GM12878 (cell line): ENCODE measurements at regions not wholly inside any gene's neighbourhood (a gene's known extent, or its start where the extent isn't known, plus 50 kb on each side); places are given as distances from the start of the nearest gene placed in this dataset.

ENCODE experiments used
- ATAC-seq: fragments of 200-7000 bp; cut with Tn5 transposase; 3 replicates; pipeline ENCODE4 v1.9.1; 2020; ENCODE audit warnings: mild to moderate bottlenecking, moderate library complexity
- BruUV-seq: library from RNA; stranded (reverse); fragments of 400-500 nt; replicated peaks from 2 replicates; lab custom pipeline; 2021; lab: Mats Ljungman, UMichigan
- CTCF ChIA-PET: fragments of 300-600 bp; sonication (Branson Sonifier 250); formaldehyde crosslinking; extraction: SDS; loops from one replicate; lab custom pipeline; 2021; ENCODE audit warnings: inconsistent platforms; lab: Yijun Ruan, JAX
- POLR2A ChIA-PET: fragments of 350-600 bp; formaldehyde crosslinking; extraction: SDS; loops from one replicate; lab custom pipeline; 2021; ENCODE audit warnings: inconsistent platforms; lab: Charles Lee
- RAD21 ChIA-PET: fragments of 300-600 bp; sonication (Branson Sonifier 250); formaldehyde crosslinking; loops from one replicate; lab custom pipeline; 2023; ENCODE audit warnings: antibody characterized with exemption; ENCODE audit not compliant: unreplicated experiment; lab: Charles Lee
- SMC1A ChIA-PET: fragments of 300-600 bp; sonication (Branson Sonifier 250); formaldehyde crosslinking; loops from one replicate; lab custom pipeline; 2023; ENCODE audit not compliant: unreplicated experiment, uncharacterized antibody; lab: Charles Lee
- DNase-seq: peaks from one replicate; pipeline ENCODE4 v3.0.0-alpha.2; 2011; ENCODE audit warnings: low read depth, low spot score
- FAIRE-seq: peaks from 3 replicates; lab custom pipeline; 2011; peaks lifted over from hg19 to GRCh38; lab: Jason Lieb, UNC
- H2AFZ ChIP-seq: 2 replicates; pipeline ENCODE4 v1.6.0; 2011; ENCODE audit warnings: low read depth, low read length, control low read depth; ENCODE audit not compliant: control insufficient read depth
- H3K27ac ChIP-seq: 2 replicates; pipeline ENCODE4 v1.5.1; 2011; ENCODE audit warnings: control low read depth; ENCODE audit not compliant: control insufficient read depth, insufficient read depth
- H3K27me3 ChIP-seq, 2 experiments: replicated peaks in 1 of 2; 2 replicates each; pipeline versions ENCODE4 v1.6.0 to v1.6.1; 2011; ENCODE audit warnings: low read length in 1 of 2; ENCODE audit not compliant: control insufficient read depth in 2 of 2, insufficient read depth in 2 of 2
- H3K36me3 ChIP-seq, 2 experiments: 2 replicates each; pipeline ENCODE4 v1.5.1; 2011; ENCODE audit warnings: low read length in 1 of 2; ENCODE audit not compliant: control insufficient read depth in 2 of 2, insufficient read depth in 2 of 2
- H3K4me1 ChIP-seq: 2 replicates; pipeline ENCODE4 v1.6.1; 2011; ENCODE audit warnings: mild to moderate bottlenecking, low read length, moderate library complexity, mixed read lengths; ENCODE audit not compliant: control insufficient read depth, insufficient read depth
- H3K4me2 ChIP-seq: 2 replicates; pipeline ENCODE4 v1.6.0; 2011; ENCODE audit warnings: control low read depth; ENCODE audit not compliant: control insufficient read depth, insufficient read depth
- H3K4me3 ChIP-seq: fragments of 200-600 bp; sonication (generic); 2 replicates; pipeline ENCODE4 v1.5.1; 2016
- H3K79me2 ChIP-seq: 2 replicates; pipeline ENCODE4 v1.6.0; 2011; ENCODE audit warnings: low read length; ENCODE audit not compliant: control insufficient read depth, insufficient read depth
- H3K9ac ChIP-seq: 2 replicates; pipeline ENCODE4 v1.8.0; 2011; ENCODE audit warnings: low read length, control low read depth, mixed read lengths; ENCODE audit not compliant: control insufficient read depth, insufficient read depth
- H3K9me3 ChIP-seq: replicated peaks from 3 replicates; pipeline ENCODE4 v1.5.1; 2011; ENCODE audit warnings: mild to moderate bottlenecking, low read length; ENCODE audit not compliant: control insufficient read depth, insufficient read depth
- H4K20me1 ChIP-seq: 2 replicates; pipeline ENCODE4 v1.6.0; 2011; ENCODE audit not compliant: control insufficient read depth, insufficient read depth
- BACH1 ChIP-seq: fragments of 450-650 bp; IDR thresholded peaks from 2 replicates; pipeline ENCODE4 v1.6.1; 2017; ENCODE audit warnings: mild to moderate bottlenecking, borderline replicate concordance
- BMI1 ChIP-seq: fragments of 450-650 bp; IDR thresholded peaks from 2 replicates; pipeline ENCODE4 v1.6.1; 2016; ENCODE audit warnings: mild to moderate bottlenecking, moderate library complexity, borderline replicate concordance
- CBFB ChIP-seq: IDR thresholded peaks from 2 replicates; pipeline ENCODE4 v1.6.1; 2016; ENCODE audit warnings: antibody characterized with exemption, low read depth
- HDAC6 ChIP-seq: fragments of 200-600 bp; sonication (generic); IDR thresholded peaks from one replicate; pipeline ENCODE4 v1.8.0; 2017; ENCODE audit warnings: antibody characterized with exemption; ENCODE audit not compliant: unreplicated experiment
- KLF5 ChIP-seq: fragments of 450-650 bp; IDR thresholded peaks from 2 replicates; pipeline ENCODE4 v1.6.1; 2014; ENCODE audit warnings: mild to moderate bottlenecking; ENCODE audit not compliant: partially characterized antibody
- MLLT1 ChIP-seq: fragments of 450-650 bp; IDR thresholded peaks from 2 replicates; pipeline ENCODE4 v1.6.1; 2016; ENCODE audit warnings: mild to moderate bottlenecking
- MXI1 ChIP-seq: fragments of 150-350 bp; IDR thresholded peaks from 2 replicates; pipeline ENCODE4 v1.6.1; 2011; ENCODE audit warnings: low read depth, mild to moderate bottlenecking, inconsistent platforms, low read length, improper control_type of control experiment
- POLR2AphosphoS5 ChIP-seq: IDR thresholded peaks from 2 replicates; pipeline ENCODE4 v1.6.1; 2011; ENCODE audit warnings: mild to moderate bottlenecking, low read length, inconsistent platforms
- RAD51 ChIP-seq: fragments of 450-650 bp; IDR thresholded peaks from 2 replicates; pipeline ENCODE4 v1.6.1; 2016; ENCODE audit warnings: moderate library complexity, mild to moderate bottlenecking, inconsistent platforms
- RELA ChIP-seq: fragments of 450-650 bp; IDR thresholded peaks from 2 replicates; pipeline ENCODE4 v1.8.0; 2014; ENCODE audit warnings: borderline replicate concordance; ENCODE audit not compliant: partially characterized antibody
- SMAD5 ChIP-seq: IDR thresholded peaks from 2 replicates; pipeline ENCODE4 v1.6.1; 2016; ENCODE audit warnings: antibody characterized with exemption, low read depth
- SREBF2 ChIP-seq: IDR thresholded peaks from 2 replicates; pipeline ENCODE4 v1.6.1; 2012; ENCODE audit warnings: mild to moderate bottlenecking, low read length
- TARDBP ChIP-seq: IDR thresholded peaks from 2 replicates; pipeline ENCODE4 v1.6.1; 2016; ENCODE audit warnings: borderline replicate concordance
- ZNF207 ChIP-seq: fragments of 450-650 bp; IDR thresholded peaks from 2 replicates; pipeline ENCODE4 v1.6.1; 2014; ENCODE audit warnings: antibody characterized with exemption, mild to moderate bottlenecking, borderline replicate concordance
- WGBS: methylation state at CpG from one replicate; pipeline ENCODE4 v1.1.6; 2016; ENCODE audit warnings: low lambda C conversion rate; ENCODE audit not compliant: insufficient replicate concordance, insufficient coverage; ENCODE audit errors: missing lambda C conversion rate; 5-methylcytosine and 5-hydroxymethylcytosine counted together
- in situ Hi-C: fragments of 300-500 bp; cut with MboI; formaldehyde crosslinking; loops from 9 replicates; pipeline ENCODE4 v1.14.3; 2018; ENCODE audit warnings: mixed read lengths
- intact Hi-C: fragments of 100-400 bp; cut with micrococcal nuclease; formaldehyde crosslinking; loops from one replicate; pipeline ENCODE4 v1.14.2; 2022; ENCODE audit not compliant: unreplicated experiment

DNA sequence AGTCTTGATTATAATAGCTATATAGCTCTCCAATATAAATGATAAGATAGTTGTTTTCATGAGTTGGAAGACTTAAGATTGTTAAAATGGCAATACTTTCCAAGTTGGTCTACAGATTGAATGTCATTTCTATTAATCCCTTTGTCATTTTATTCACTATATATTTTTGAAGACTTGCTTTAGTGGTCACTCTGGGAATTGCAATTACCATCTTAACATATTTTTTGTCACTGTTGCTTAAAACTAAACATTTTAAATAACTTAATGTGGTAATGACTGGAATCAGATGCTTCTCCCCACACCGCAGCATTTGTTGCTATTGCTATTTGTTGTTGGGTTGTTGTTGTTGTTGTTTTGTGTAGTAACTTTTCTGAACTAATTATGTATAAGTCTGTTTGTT, 1592.9 kb downstream of the MRPL39 start:
- ChIA-PET SMC1A (no interaction called here), RAD21 (no interaction called here), POLR2A (no interaction called here), CTCF (interaction anchor here (0.6 kb wide), 1 partner anchor 163 kb away, joined by 3 read pairs; no protein-coding TSS in a partner anchor)
- no peak for FAIRE-seq
- Histone ChIP-seq H2AFZ (no peak overlapping the region), H3K27ac (no peak overlapping the region), H3K4me3 (no peak overlapping the region), H3K27me3 (no peaks in the 10 kb centered on the region), H3K9ac (no peak overlapping the region), H3K9me3 (no peaks in the 10 kb centered on the region)
- no peak for ATAC-seq
- no TSS peak for BruUV-seq
- WGBS: 0% methylated on average over 1 of the region's 1 CpG
- no peak for DNase-seq
- intact Hi-C loops: no loop called here
- in situ Hi-C loops: no loop called here
- TF ChIP-seq SREBF2: no peak
- TF ChIP-seq POLR2AphosphoS5: no peak
- no peak for TF ChIP-seq SMAD5
- no peak for TF ChIP-seq TARDBP
- TF ChIP-seq BMI1: no peak
- no peak for TF ChIP-seq ZNF207
- TF ChIP-seq RAD51: no peak
- no peak for TF ChIP-seq HDAC6
- no peak for TF ChIP-seq MLLT1
- no peak for TF ChIP-seq MXI1
- TF ChIP-seq RELA: no peak
- no peak for TF ChIP-seq KLF5
- no peak for TF ChIP-seq CBFB
- TF ChIP-seq BACH1: no peak
- TF ChIP-seq, all 136 proteins: peak for 0
- H3K36me3 ChIP-seq: no peaks in the 10 kb centered on the region
- H4K20me1 ChIP-seq: no peaks in the 10 kb centered on the region
- H3K4me2 ChIP-seq: no peak overlapping the region
- H3K79me2 ChIP-seq: no peaks in the 10 kb centered on the region
- no peaks in the 10 kb centered on the region for H3K4me1 ChIP-seq
